Activated naive CD4-positive, alpha-beta T cell treated with anti-CD3 and anti-CD28 coated beads, Interleukin-2, amount 10 ng/mL, durations not matched to agents 7 days and 5 days (primary cell): ENCODE measurements at regions not wholly inside any gene's neighbourhood (a gene's known extent, or its start where the extent isn't known, plus 50 kb on each side); places are given as distances from the start of the nearest gene placed in this dataset.
"Not testable (repeated sequence)": the region's sequence is repeated elsewhere in the genome, so short reads cannot be mapped to it uniquely, and the experiment has no call there.

Experiments used
- CTCF ChIA-PET: fragments of 350-600 bp; sonication (Branson Sonifier 250); formaldehyde crosslinking; loops from one replicate; lab custom pipeline; 2021; ENCODE audit warnings: antibody characterized with exemption; lab: Charles Lee
- DNase-seq: peaks from one replicate; pipeline ENCODE4 v3.0.0-alpha.2; 2020
- H3K27ac Mint-ChIP-seq: one replicate; pipeline ENCODE4 v1.8.0; 2021; ENCODE audit warnings: mild to moderate bottlenecking, moderate library complexity, mixed read lengths
- H3K27me3 Mint-ChIP-seq: one replicate; pipeline ENCODE4 v1.8.0; 2021; ENCODE audit warnings: mild to moderate bottlenecking, mixed read lengths
- H3K36me3 Mint-ChIP-seq: one replicate; pipeline ENCODE4 v1.8.0; 2021; ENCODE audit warnings: mixed read lengths
- H3K4me1 Mint-ChIP-seq: one replicate; pipeline ENCODE4 v1.8.0; 2021; ENCODE audit warnings: mixed read lengths
- H3K4me3 Mint-ChIP-seq: one replicate; pipeline ENCODE4 v1.8.0; 2021; ENCODE audit warnings: mild to moderate bottlenecking, moderate library complexity, mixed read lengths
- H3K9me3 Mint-ChIP-seq: one replicate; pipeline ENCODE4 v1.8.0; 2021; ENCODE audit warnings: mixed read lengths

- Mint-ChIP-seq H3K4me1 (no peaks in the 10 kb centered on the region), H3K4me3 (no peak overlapping the region), H3K27me3 (no peaks in the 10 kb centered on the region), H3K27ac (no peak overlapping the region), H3K36me3 (no peaks in the 10 kb centered on the region), H3K9me3 (no peaks in the 10 kb centered on the region)
- CTCF ChIA-PET: no interaction called here
- DNase-seq: no peak
These were observed 373.1 kb upstream of the WWC1 start for GRCh38 chr5:167918184-167918812.

GRCh38 chr5:167918813-167919483 is 372.5 kb upstream of the WWC1 start:
- H3K36me3 Mint-ChIP-seq: no peaks in the 10 kb centered on the region
- no peak overlapping the region for H3K4me3 Mint-ChIP-seq
- H3K9me3 Mint-ChIP-seq: no peaks in the 10 kb centered on the region
- no peak overlapping the region for H3K27ac Mint-ChIP-seq
- CTCF ChIA-PET: no interaction called here
- no peaks in the 10 kb centered on the region for H3K4me1 Mint-ChIP-seq
- H3K27me3 Mint-ChIP-seq: no peaks in the 10 kb centered on the region
- DNase-seq: no peak

- DNase-seq: no peak
- CTCF ChIA-PET: no interaction called here
- Mint-ChIP-seq H3K27ac (no peak overlapping the region), H3K36me3 (no peaks in the 10 kb centered on the region), H3K27me3 (no peaks in the 10 kb centered on the region), H3K4me1 (no peaks in the 10 kb centered on the region), H3K9me3 (no peaks in the 10 kb centered on the region), H3K4me3 (no peak overlapping the region)
These were observed 370.9 kb upstream of the WWC1 start for GRCh38 chr5:167920589-167920988.

GRCh38 chr5:167921796-167922195 is 369.6 kb upstream of the WWC1 start:
- Mint-ChIP-seq H3K4me1 (no peaks in the 10 kb centered on the region), H3K9me3 (no peaks in the 10 kb centered on the region), H3K27ac (no peak overlapping the region), H3K27me3 (no peaks in the 10 kb centered on the region), H3K36me3 (no peaks in the 10 kb centered on the region), H3K4me3 (no peak overlapping the region)
- no peak for DNase-seq
- CTCF ChIA-PET: no interaction called here

GRCh38 chr5:167923396-167923795 is 368.0 kb upstream of the WWC1 start:
- H3K27ac Mint-ChIP-seq: no peak overlapping the region
- H3K36me3 Mint-ChIP-seq: no peaks in the 10 kb centered on the region
- H3K4me1 Mint-ChIP-seq: no peaks in the 10 kb centered on the region
- H3K9me3 Mint-ChIP-seq: no peaks in the 10 kb centered on the region
- no peaks in the 10 kb centered on the region for H3K27me3 Mint-ChIP-seq
- no peak for DNase-seq
- CTCF ChIA-PET: no interaction called here
- no peak overlapping the region for H3K4me3 Mint-ChIP-seq

GRCh38 chr5:167929841-167930240 is 361.6 kb upstream of the WWC1 start:
- no peak overlapping the region for H3K4me3 Mint-ChIP-seq
- H3K27ac Mint-ChIP-seq: no peak overlapping the region
- CTCF ChIA-PET: no interaction called here

GRCh38 chr5:167934551-167934971 is 356.9 kb upstream of the WWC1 start:
- no peak overlapping the region for H3K4me3 Mint-ChIP-seq
- CTCF ChIA-PET: no interaction called here
- H3K27ac Mint-ChIP-seq: no peak overlapping the region
- H3K4me1 Mint-ChIP-seq: peaks cover 2% of the 10 kb centered on the region
- H3K36me3 Mint-ChIP-seq: no peaks in the 10 kb centered on the region
- H3K27me3 Mint-ChIP-seq: no peaks in the 10 kb centered on the region
- no peak for DNase-seq
- H3K9me3 Mint-ChIP-seq: no peaks in the 10 kb centered on the region

More at GRCh38 chr5:167929841-167930240, 361.6 kb upstream of the WWC1 start:
- no peaks in the 10 kb centered on the region for H3K36me3 Mint-ChIP-seq
- H3K4me1 Mint-ChIP-seq: no peaks in the 10 kb centered on the region
- H3K9me3 Mint-ChIP-seq: no peaks in the 10 kb centered on the region
- no peak for DNase-seq
- no peaks in the 10 kb centered on the region for H3K27me3 Mint-ChIP-seq

- no peak overlapping the region for H3K4me3 Mint-ChIP-seq
- H3K27me3 Mint-ChIP-seq: no peaks in the 10 kb centered on the region
- DNase-seq: no peak
- no peak overlapping the region for H3K27ac Mint-ChIP-seq
- H3K9me3 Mint-ChIP-seq: no peaks in the 10 kb centered on the region
- H3K4me1 Mint-ChIP-seq: peaks cover 2% of the 10 kb centered on the region
- CTCF ChIA-PET: no interaction called here
- H3K36me3 Mint-ChIP-seq: no peaks in the 10 kb centered on the region
These were observed 355.4 kb upstream of the WWC1 start for GRCh38 chr5:167936022-167936421.

- Mint-ChIP-seq H3K27ac (no peak overlapping the region), H3K4me1 (peaks cover 2% of the 10 kb centered on the region), H3K36me3 (no peaks in the 10 kb centered on the region), H3K9me3 (no peaks in the 10 kb centered on the region), H3K4me3 (no peak overlapping the region), H3K27me3 (no peaks in the 10 kb centered on the region)
- CTCF ChIA-PET: no interaction called here
- no peak for DNase-seq
These were observed 354.4 kb upstream of the WWC1 start for GRCh38 chr5:167936944-167937634.

GRCh38 chr5:167937635-167937998 is 353.8 kb upstream of the WWC1 start:
- no peak overlapping the region for H3K4me3 Mint-ChIP-seq
- H3K27ac Mint-ChIP-seq: no peak overlapping the region
- DNase-seq: no peak
- no peaks in the 10 kb centered on the region for H3K9me3 Mint-ChIP-seq
- H3K36me3 Mint-ChIP-seq: no peaks in the 10 kb centered on the region
- CTCF ChIA-PET: no interaction called here
- no peaks in the 10 kb centered on the region for H3K27me3 Mint-ChIP-seq
- peaks cover 2% of the 10 kb centered on the region for H3K4me1 Mint-ChIP-seq

GRCh38 chr5:167939686-167940085 is 351.8 kb upstream of the WWC1 start:
- Mint-ChIP-seq H3K4me3 (no peak overlapping the region), H3K9me3 (no peaks in the 10 kb centered on the region), H3K27me3 (no peaks in the 10 kb centered on the region), H3K4me1 (peaks cover 2% of the 10 kb centered on the region), H3K27ac (no peak overlapping the region), H3K36me3 (no peaks in the 10 kb centered on the region)
- CTCF ChIA-PET: no interaction called here
- no peak for DNase-seq

- Mint-ChIP-seq H3K4me1 (peaks cover 2% of the 10 kb centered on the region), H3K9me3 (no peaks in the 10 kb centered on the region), H3K36me3 (no peaks in the 10 kb centered on the region), H3K4me3 (no peak overlapping the region), H3K27me3 (no peaks in the 10 kb centered on the region), H3K27ac (no peak overlapping the region)
- CTCF ChIA-PET: no interaction called here
- DNase-seq: no peak
These were observed 350.5 kb upstream of the WWC1 start for GRCh38 chr5:167940911-167941310.

GRCh38 chr5:167941556-167941955 is 349.9 kb upstream of the WWC1 start:
- H3K36me3 Mint-ChIP-seq, DNase-seq, H3K4me3 Mint-ChIP-seq, H3K27me3 Mint-ChIP-seq, H3K4me1 Mint-ChIP-seq, H3K9me3 Mint-ChIP-seq, CTCF ChIA-PET, H3K27ac Mint-ChIP-seq: not testable (repeated sequence)

GRCh38 chr5:167943343-167943742 is 348.1 kb upstream of the WWC1 start:
- no peaks in the 10 kb centered on the region for H3K9me3 Mint-ChIP-seq
- DNase-seq: no peak
- H3K36me3 Mint-ChIP-seq: no peaks in the 10 kb centered on the region
- H3K4me1 Mint-ChIP-seq: no peaks in the 10 kb centered on the region
- CTCF ChIA-PET: no interaction called here
- no peak overlapping the region for H3K4me3 Mint-ChIP-seq
- H3K27me3 Mint-ChIP-seq: no peaks in the 10 kb centered on the region
- no peak overlapping the region for H3K27ac Mint-ChIP-seq
